Ishikawa (cell line): ENCODE measurements at regions not wholly inside any gene's neighbourhood (a gene's known extent, or its start where the extent isn't known, plus 50 kb on each side); places are given as distances from the start of the nearest gene placed in this dataset.

Source experiments
- CEBPB ChIP-seq: IDR thresholded peaks from 2 replicates; pipeline ENCODE4 v1.6.1; 2012
- CREB1 ChIP-seq: IDR thresholded peaks from 2 replicates; pipeline ENCODE4 v1.6.1; 2012; ENCODE audit warnings: low read depth
- EGR1 ChIP-seq: IDR thresholded peaks from 2 replicates; pipeline ENCODE4 v1.6.1; 2012
- EP300 ChIP-seq: IDR thresholded peaks from 2 replicates; pipeline ENCODE4 v1.6.1; 2012; ENCODE audit warnings: borderline replicate concordance
- FOXM1 ChIP-seq: IDR thresholded peaks from 2 replicates; pipeline ENCODE4 v1.6.1; 2012; ENCODE audit warnings: low read depth, borderline replicate concordance
- NFIC ChIP-seq: IDR thresholded peaks from 2 replicates; pipeline ENCODE4 v1.6.1; 2012
- RAD21 ChIP-seq: IDR thresholded peaks from 2 replicates; pipeline ENCODE4 v1.6.1; 2012; ENCODE audit warnings: low read depth
- REST ChIP-seq: IDR thresholded peaks from 2 replicates; pipeline ENCODE4 v1.6.1; 2012; ENCODE audit warnings: low read depth, mild to moderate bottlenecking
- TAF1 ChIP-seq: IDR thresholded peaks from 2 replicates; pipeline ENCODE4 v1.6.1; 2012; ENCODE audit warnings: low read depth, mild to moderate bottlenecking
- TCF12 ChIP-seq: IDR thresholded peaks from 2 replicates; pipeline ENCODE4 v1.6.1; 2012; ENCODE audit warnings: low read depth
- TEAD4 ChIP-seq: IDR thresholded peaks from 2 replicates; pipeline ENCODE4 v1.6.1; 2012
- YY1 ChIP-seq: IDR thresholded peaks from 2 replicates; pipeline ENCODE4 v1.6.1; 2012; ENCODE audit warnings: low read depth
- ZBTB7A ChIP-seq: IDR thresholded peaks from 2 replicates; pipeline ENCODE4 v1.6.1; 2012; ENCODE audit warnings: low read depth
- TF ChIP-seq, protein P1 (sequence below): IDR thresholded peaks from 2 replicates; pipeline ENCODE4 v1.6.1; 2012
- TF ChIP-seq, protein P2 (sequence below): IDR thresholded peaks from 2 replicates; pipeline ENCODE4 v1.6.1; 2012

DNA sequence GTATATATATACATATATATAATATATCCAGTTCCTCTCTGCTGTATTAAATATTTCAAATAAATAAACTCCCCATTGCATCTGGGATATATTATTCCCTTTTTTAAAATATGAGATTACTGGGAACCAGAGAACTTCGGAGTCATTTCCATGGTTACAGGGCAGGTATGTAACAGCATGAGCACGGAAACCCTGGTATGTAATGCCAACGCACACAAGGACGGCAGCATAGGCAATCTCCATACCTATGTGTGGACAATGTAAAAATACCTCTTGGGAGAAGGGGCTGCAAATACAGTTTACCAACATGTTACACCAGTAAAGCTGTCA, 62.8 kb downstream of the NUDT10 start:
- TF ChIP-seq ZBTB7A (no peak), EP300 (no peak), EGR1 (no peak), FOXM1 (no peak), REST (no peak), YY1 (no peak), CREB1 (no peak), TEAD4 (no peak), TAF1 (no peak), RAD21 (no peak), TCF12 (no peak), NFIC (no peak), CEBPB (no peak)
- TF ChIP-seq, protein P1, sequence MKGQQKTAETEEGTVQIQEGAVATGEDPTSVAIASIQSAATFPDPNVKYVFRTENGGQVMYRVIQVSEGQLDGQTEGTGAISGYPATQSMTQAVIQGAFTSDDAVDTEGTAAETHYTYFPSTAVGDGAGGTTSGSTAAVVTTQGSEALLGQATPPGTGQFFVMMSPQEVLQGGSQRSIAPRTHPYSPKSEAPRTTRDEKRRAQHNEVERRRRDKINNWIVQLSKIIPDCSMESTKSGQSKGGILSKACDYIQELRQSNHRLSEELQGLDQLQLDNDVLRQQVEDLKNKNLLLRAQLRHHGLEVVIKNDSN: no peak
- TF ChIP-seq, protein P2, sequence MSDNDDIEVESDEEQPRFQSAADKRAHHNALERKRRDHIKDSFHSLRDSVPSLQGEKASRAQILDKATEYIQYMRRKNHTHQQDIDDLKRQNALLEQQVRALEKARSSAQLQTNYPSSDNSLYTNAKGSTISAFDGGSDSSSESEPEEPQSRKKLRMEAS: no peak
